Upper lobe of left lung (tissue), 4 donors: ENCODE measurements at regions not wholly inside any gene's neighbourhood (a gene's known extent, or its start where the extent isn't known, plus 50 kb on each side); places are given as distances from the start of the nearest gene placed in this dataset.

Experiments
- CTCF ChIP-seq, 6 experiments: fragments of 450-650 bp in 4 of 6; fragments of 200-600 bp in 2 of 6; sonication (generic) in 2 of 6; IDR thresholded peaks; one replicate each; pipeline ENCODE4 v1.5.1; 2016 to 2019; ENCODE audit warnings: antibody characterized with exemption in 6 of 6
- POLR2A ChIP-seq, 4 donors: fragments of 450-650 bp; IDR thresholded peaks; one replicate each; pipeline ENCODE4 v1.5.1; 2016 to 2017; ENCODE audit warnings: antibody characterized with exemption in 4 of 4, mild to moderate bottlenecking in 2 of 4

- TF ChIP-seq CTCF (IDR thresholded peaks at IDR 0.05): no peak
- no peak for TF ChIP-seq POLR2A (IDR thresholded peaks at IDR 0.05)
Measured at GRCh38 chr10:90462749-90463470, 394.9 kb downstream of the HTR7 start.
